Choroid plexus epithelial cell (primary cell): ENCODE measurements at regions not wholly inside any gene's neighbourhood (a gene's known extent, or its start where the extent isn't known, plus 50 kb on each side); places are given as distances from the start of the nearest gene placed in this dataset.
"Not testable (repeated sequence)": the region's sequence is repeated elsewhere in the genome, so short reads cannot be mapped to it uniquely, and the experiment has no call there.

Experiments
- DNase-seq: peaks from one replicate; pipeline ENCODE4 v3.0.0-alpha.2; 2010; ENCODE audit warnings: low read depth
- H3K4me3 ChIP-seq: 2 replicates; pipeline ENCODE4 v1.5.1; 2011; ENCODE audit warnings: low read depth, mild to moderate bottlenecking, control low read depth, low read length, moderate library complexity
- CTCF ChIP-seq: conservative IDR thresholded peaks from 2 replicates; pipeline ENCODE4 v1.5.1; 2011; ENCODE audit warnings: low read depth, mild to moderate bottlenecking, control low read depth, inconsistent platforms, low read length, moderate library complexity

GRCh38 chr19:22502766-22503165 lies 80.6 kb upstream of the ZNF98 start:
- H3K4me3 ChIP-seq = no peak overlapping the region
- TF ChIP-seq CTCF = no peak
- no peak for DNase-seq

GRCh38 chr19:22498831-22499430 lies 76.8 kb upstream of the ZNF98 start:
- not testable (repeated sequence) for H3K4me3 ChIP-seq, DNase-seq

- no peak for DNase-seq
- no peak for TF ChIP-seq CTCF
- no peak overlapping the region for H3K4me3 ChIP-seq
Measured at GRCh38 chr19:22491746-22492145, 69.6 kb upstream of the ZNF98 start.

- DNase-seq, H3K4me3 ChIP-seq: not testable (repeated sequence)
Measured at GRCh38 chr19:22483514-22483913, 61.4 kb upstream of the ZNF98 start.

GRCh38 chr19:22472180-22472637 lies 50.1 kb upstream of the ZNF98 start:
- TF ChIP-seq CTCF = no peak
- DNase-seq = no peak
- H3K4me3 ChIP-seq = no peak overlapping the region
